H9 (cell line): ENCODE measurements at regions not wholly inside any gene's neighbourhood (a gene's known extent, or its start where the extent isn't known, plus 50 kb on each side); places are given as distances from the start of the nearest gene placed in this dataset.

Source experiments
- DNase-seq: peaks from one replicate; pipeline ENCODE4 v3.0.0-alpha.2; 2017
- H2AFZ ChIP-seq: one replicate; pipeline ENCODE4 v1.6.1; 2013; ENCODE audit warnings: mild to moderate bottlenecking, low read length, control low read depth, moderate library complexity
- H2AK5ac ChIP-seq: 2 replicates; pipeline ENCODE4 v1.6.1; 2013; ENCODE audit warnings: low read length, control low read depth, mixed read lengths; ENCODE audit not compliant: insufficient read length
- H2BK120ac ChIP-seq: one replicate; pipeline ENCODE4 v1.6.1; 2013; ENCODE audit warnings: low read depth, mild to moderate bottlenecking, low read length, control low read depth, inconsistent platforms; ENCODE audit not compliant: poor library complexity, severe bottlenecking
- H2BK12ac ChIP-seq: 2 replicates; pipeline ENCODE4 v1.6.1; 2013; ENCODE audit warnings: low read length, control low read depth, mixed read lengths, low read depth; ENCODE audit not compliant: insufficient read length
- H2BK15ac ChIP-seq: 2 replicates; pipeline ENCODE4 v1.6.1; 2013; ENCODE audit warnings: low read depth, low read length, control low read depth
- H2BK20ac ChIP-seq: one replicate; pipeline ENCODE4 v1.6.1; 2013; ENCODE audit warnings: low read depth, mild to moderate bottlenecking, low read length, control low read depth, inconsistent platforms; ENCODE audit not compliant: poor library complexity, severe bottlenecking
- H2BK5ac ChIP-seq: 2 replicates; pipeline ENCODE4 v1.6.1; 2013; ENCODE audit warnings: low read length, control low read depth, mixed read lengths; ENCODE audit not compliant: insufficient read length
- H3K14ac ChIP-seq: 2 replicates; pipeline ENCODE4 v1.6.1; 2013; ENCODE audit warnings: low read length, control low read depth; ENCODE audit not compliant: insufficient read depth
- H3K18ac ChIP-seq: 2 replicates; pipeline ENCODE4 v1.6.1; 2013; ENCODE audit warnings: low read depth, mild to moderate bottlenecking, mixed read lengths, low read length, control low read depth; ENCODE audit not compliant: insufficient read length
- H3K23ac ChIP-seq: 2 replicates; pipeline ENCODE4 v1.6.1; 2013; ENCODE audit warnings: low read length, control low read depth, mixed read lengths, low read depth; ENCODE audit not compliant: insufficient read length
- H3K23me2 ChIP-seq: 2 replicates; pipeline ENCODE4 v1.6.1; 2013; ENCODE audit warnings: low read depth, mild to moderate bottlenecking, mixed read lengths, low read length, control low read depth; ENCODE audit not compliant: insufficient read length, poor library complexity, severe bottlenecking
- H3K27ac ChIP-seq: 2 replicates; pipeline ENCODE4 v1.5.1; 2013; ENCODE audit warnings: low read length, control low read depth, mixed read lengths, low read depth; ENCODE audit not compliant: insufficient read length
- H3K27me3 ChIP-seq: 2 replicates; pipeline ENCODE4 v1.6.1; 2013; ENCODE audit warnings: low read length, control low read depth, inconsistent platforms; ENCODE audit not compliant: insufficient read depth
- H3K4ac ChIP-seq: 2 replicates; pipeline ENCODE4 v1.6.1; 2013; ENCODE audit warnings: low read depth, mild to moderate bottlenecking, control low read depth, inconsistent platforms, low read length, moderate library complexity
- H3K4me1 ChIP-seq: 2 replicates; pipeline ENCODE4 v1.6.1; 2013; ENCODE audit warnings: low read length, control low read depth, inconsistent platforms; ENCODE audit not compliant: insufficient read depth
- H3K4me2 ChIP-seq: 2 replicates; pipeline ENCODE4 v1.6.1; 2013; ENCODE audit warnings: low read length, control low read depth, mixed read lengths; ENCODE audit not compliant: insufficient read length, insufficient read depth
- H3K56ac ChIP-seq: 2 replicates; pipeline ENCODE4 v1.6.1; 2013; ENCODE audit warnings: low read depth, mild to moderate bottlenecking, mixed read lengths, low read length, control low read depth; ENCODE audit not compliant: insufficient read length
- H3K79me1 ChIP-seq: 2 replicates; pipeline ENCODE4 v1.6.1; 2013; ENCODE audit warnings: low read depth, mild to moderate bottlenecking, moderate library complexity, low read length, control low read depth, inconsistent platforms; ENCODE audit not compliant: insufficient read depth, poor library complexity, severe bottlenecking
- H3K79me2 ChIP-seq: 2 replicates; pipeline ENCODE4 v1.6.1; 2013; ENCODE audit warnings: low read length, control low read depth, inconsistent platforms; ENCODE audit not compliant: insufficient read depth
- H3K9ac ChIP-seq: 2 replicates; pipeline ENCODE4 v1.6.1; 2013; ENCODE audit warnings: low read length, control low read depth, mixed read lengths; ENCODE audit not compliant: insufficient read length; ENCODE audit errors: extremely low read depth
- H3K9me3 ChIP-seq: one replicate; pipeline ENCODE4 v1.6.1; 2013; ENCODE audit warnings: low read depth, low read length, inconsistent platforms; ENCODE audit not compliant: control insufficient read depth
- H3T11ph ChIP-seq: one replicate; pipeline ENCODE4 v1.6.1; 2013; ENCODE audit warnings: mild to moderate bottlenecking, low read length, control low read depth, inconsistent platforms
- H4K20me1 ChIP-seq: one replicate; pipeline ENCODE4 v1.6.1; 2013; ENCODE audit not compliant: control insufficient read depth, insufficient read length, insufficient read depth
- H4K5ac ChIP-seq: 2 replicates; pipeline ENCODE4 v1.6.1; 2013; ENCODE audit warnings: low read depth, mild to moderate bottlenecking, mixed read lengths, low read length, control low read depth; ENCODE audit not compliant: insufficient read length
- H4K8ac ChIP-seq: replicated peaks from 2 replicates; pipeline ENCODE4 v1.6.1; 2013; ENCODE audit warnings: low read length, control low read depth, mixed read lengths, low read depth; ENCODE audit not compliant: insufficient read length
- H4K91ac ChIP-seq: 2 replicates; pipeline ENCODE4 v1.6.1; 2013; ENCODE audit warnings: low read depth, mild to moderate bottlenecking, moderate library complexity, mixed read lengths, low read length, control low read depth; ENCODE audit not compliant: insufficient read length
- H3K27ac Mint-ChIP-seq, 3 experiments: 2 replicates in 2 of 3; 3 replicates in 1 of 3; pipeline ENCODE4 v1.8.0; 2020 to 2021; ENCODE audit warnings: mixed read lengths in 3 of 3, mild to moderate bottlenecking in 1 of 3, moderate library complexity in 1 of 3
- H3K27me3 Mint-ChIP-seq: 2 replicates; pipeline ENCODE4 v1.8.0; 2021; ENCODE audit warnings: low read depth, mild to moderate bottlenecking, moderate library complexity, mixed read lengths
- H3K36me3 Mint-ChIP-seq, 3 experiments: 2 replicates in 2 of 3; 3 replicates in 1 of 3; pipeline ENCODE4 v1.8.0; 2020 to 2021; ENCODE audit warnings: low read depth in 3 of 3, mixed read lengths in 3 of 3; ENCODE audit not compliant: insufficient read depth in 1 of 3
- H3K4me1 Mint-ChIP-seq, 2 experiments: 2 replicates each; pipeline ENCODE4 v1.8.0; 2020; ENCODE audit warnings: mixed read lengths in 2 of 2
- H3K4me3 Mint-ChIP-seq, 2 experiments: 2 replicates in 1 of 2; 3 replicates in 1 of 2; pipeline ENCODE4 v1.8.0; 2020 to 2021; ENCODE audit warnings: mild to moderate bottlenecking in 2 of 2, mixed read lengths in 2 of 2, moderate library complexity in 1 of 2
- H3K9me3 Mint-ChIP-seq, 2 experiments: 2 replicates in 1 of 2; 3 replicates in 1 of 2; pipeline ENCODE4 v1.8.0; 2020; ENCODE audit warnings: mild to moderate bottlenecking in 2 of 2, mixed read lengths in 2 of 2, moderate library complexity in 1 of 2
- WGBS: extraction: QIAGEN DNeasy Blood & Tissue Kit; methylation state at CpG from one replicate; pipeline ENCODE4 v1.1.7; 2013; ENCODE audit warnings: missing lambda C conversion rate, low lambda C conversion rate, mixed read lengths; ENCODE audit not compliant: insufficient read length; ENCODE audit errors: extremely low coverage; 5-methylcytosine and 5-hydroxymethylcytosine counted together
- TF ChIP-seq, protein P1 (sequence below): fragments of 200-600 bp; sonication (generic); conservative IDR thresholded peaks from 3 replicates; pipeline ENCODE4 v1.8.0; 2021; ENCODE audit warnings: antibody characterized with exemption, mild to moderate bottlenecking

DNA sequence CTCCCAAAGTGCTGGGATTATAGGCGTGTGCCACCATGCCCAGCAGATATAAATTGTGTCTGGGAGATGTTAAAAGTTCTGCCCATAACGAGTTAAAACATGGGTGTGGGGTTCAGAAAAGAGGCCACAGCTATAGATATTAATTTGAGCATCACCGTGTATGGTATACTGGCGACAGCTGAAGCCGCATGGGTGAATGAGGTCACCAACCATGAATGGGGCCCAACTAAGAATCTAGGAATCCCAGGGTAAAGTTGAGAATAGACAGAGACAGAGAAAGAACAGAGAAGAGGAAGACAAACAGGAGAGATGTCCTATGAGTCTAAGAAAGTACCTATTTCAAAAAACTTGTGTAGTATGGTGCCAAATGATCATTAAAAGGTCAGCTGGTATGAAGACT, 50.9 kb downstream of the ILRUN start:
- no peak for DNase-seq
- Histone ChIP-seq H3K18ac (no peak overlapping the region), H2AFZ (no peak overlapping the region), H4K8ac (no peak overlapping the region), H2BK20ac (no peak overlapping the region), H2BK120ac (no peak overlapping the region), H3K4me2 (no peak overlapping the region), H3K4ac (no peak overlapping the region), H3T11ph (no peak overlapping the region), H3K23me2 (no peaks in the 10 kb centered on the region), H2BK15ac (no peak overlapping the region), H3K79me1 (no peaks in the 10 kb centered on the region), H3K9me3 (no peaks in the 10 kb centered on the region), H2BK12ac (no peak overlapping the region), H3K9ac (no peak overlapping the region), H4K91ac (no peak overlapping the region), H3K14ac (no peak overlapping the region), H4K20me1 (no peaks in the 10 kb centered on the region), H3K56ac (no peak overlapping the region), H3K27me3 (no peaks in the 10 kb centered on the region), H4K5ac (no peak overlapping the region), H3K79me2 (peaks cover 2% of the 10 kb centered on the region; the same call in 1 of the 2 replicates), H3K23ac (no peak overlapping the region), H3K4me1 (no peaks in the 10 kb centered on the region), H2AK5ac (no peak overlapping the region), H2BK5ac (no peak overlapping the region), H3K27ac (no peak overlapping the region)
- Mint-ChIP-seq H3K27me3 (no peaks in the 10 kb centered on the region), H3K36me3 (peaks cover 1 to 33% (median 10%) of the 10 kb centered on the region in 3 experiments; a peak in 6 of 7 replicates), H3K9me3 (no peaks in the 10 kb centered on the region), H3K4me3 (no peak overlapping the region), H3K4me1 (no peaks in the 10 kb centered on the region), H3K27ac (no peak overlapping the region; a peak in 1 of 7 replicates)
- no CpG with 5 or more reads among the region's 5 CpGs for WGBS
- TF ChIP-seq, protein P1, sequence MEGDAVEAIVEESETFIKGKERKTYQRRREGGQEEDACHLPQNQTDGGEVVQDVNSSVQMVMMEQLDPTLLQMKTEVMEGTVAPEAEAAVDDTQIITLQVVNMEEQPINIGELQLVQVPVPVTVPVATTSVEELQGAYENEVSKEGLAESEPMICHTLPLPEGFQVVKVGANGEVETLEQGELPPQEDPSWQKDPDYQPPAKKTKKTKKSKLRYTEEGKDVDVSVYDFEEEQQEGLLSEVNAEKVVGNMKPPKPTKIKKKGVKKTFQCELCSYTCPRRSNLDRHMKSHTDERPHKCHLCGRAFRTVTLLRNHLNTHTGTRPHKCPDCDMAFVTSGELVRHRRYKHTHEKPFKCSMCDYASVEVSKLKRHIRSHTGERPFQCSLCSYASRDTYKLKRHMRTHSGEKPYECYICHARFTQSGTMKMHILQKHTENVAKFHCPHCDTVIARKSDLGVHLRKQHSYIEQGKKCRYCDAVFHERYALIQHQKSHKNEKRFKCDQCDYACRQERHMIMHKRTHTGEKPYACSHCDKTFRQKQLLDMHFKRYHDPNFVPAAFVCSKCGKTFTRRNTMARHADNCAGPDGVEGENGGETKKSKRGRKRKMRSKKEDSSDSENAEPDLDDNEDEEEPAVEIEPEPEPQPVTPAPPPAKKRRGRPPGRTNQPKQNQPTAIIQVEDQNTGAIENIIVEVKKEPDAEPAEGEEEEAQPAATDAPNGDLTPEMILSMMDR, result no peak
